Progenitor cell of endocrine pancreas (in vitro differentiated cells): ENCODE measurements at regions not wholly inside any gene's neighbourhood (a gene's known extent, or its start where the extent isn't known, plus 50 kb on each side); places are given as distances from the start of the nearest gene placed in this dataset.

Experiments used
- DNase-seq: peaks from one replicate; pipeline ENCODE4 v3.0.0; 2021; ENCODE audit warnings: low spot score; ENCODE audit not compliant: unreplicated experiment
- H3K27ac Mint-ChIP-seq: 2 replicates; pipeline ENCODE4 v1.8.0; 2021; ENCODE audit warnings: mild to moderate bottlenecking, moderate library complexity, mixed read lengths
- H3K27me3 Mint-ChIP-seq: 2 replicates; pipeline ENCODE4 v1.8.0; 2021; ENCODE audit warnings: mixed read lengths
- H3K36me3 Mint-ChIP-seq: 2 replicates; pipeline ENCODE4 v1.8.0; 2022; ENCODE audit warnings: mixed read lengths; ENCODE audit not compliant: insufficient read depth
- H3K4me1 Mint-ChIP-seq: 2 replicates; pipeline ENCODE4 v1.8.0; 2021; ENCODE audit warnings: low read depth, mixed read lengths
- H3K4me3 Mint-ChIP-seq: 2 replicates; pipeline ENCODE4 v1.8.0; 2021; ENCODE audit warnings: low read depth, mild to moderate bottlenecking, moderate library complexity, mixed read lengths
- H3K9me3 Mint-ChIP-seq: 2 replicates; pipeline ENCODE4 v1.8.0; 2021; ENCODE audit warnings: low read depth, mixed read lengths
- TF ChIP-seq, protein P1 (sequence below): fragments of 200-600 bp; sonication (generic); IDR thresholded peaks from one replicate; pipeline ENCODE4 v1.5.0; 2021; ENCODE audit warnings: antibody characterized with exemption, mild to moderate bottlenecking; ENCODE audit not compliant: unreplicated experiment

DNA sequence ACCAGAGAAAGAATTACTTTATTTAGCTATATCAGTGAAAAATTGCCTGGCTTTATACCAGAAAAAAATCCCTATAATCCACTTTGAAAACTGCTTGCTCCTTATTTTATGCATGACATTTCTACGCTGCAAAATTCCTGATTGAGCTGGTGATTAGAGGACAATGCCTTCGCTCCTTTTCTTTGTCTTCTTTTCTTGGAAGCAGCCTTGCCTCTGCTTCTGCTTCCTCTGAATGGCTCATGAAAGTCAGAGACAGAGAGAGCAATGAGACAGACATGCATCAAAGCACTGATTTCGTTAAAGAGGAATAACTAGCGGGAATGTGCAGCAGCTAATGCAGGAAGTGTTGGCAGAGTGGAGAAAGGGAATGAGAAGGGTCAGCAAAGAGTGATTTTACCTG, 294.3 kb upstream of the IGFBP7 start:
- no peaks in the 10 kb centered on the region for H3K9me3 Mint-ChIP-seq
- no peak overlapping the region for H3K4me3 Mint-ChIP-seq
- no peak overlapping the region for H3K27ac Mint-ChIP-seq
- no peaks in the 10 kb centered on the region for H3K27me3 Mint-ChIP-seq
- TF ChIP-seq, protein P1, sequence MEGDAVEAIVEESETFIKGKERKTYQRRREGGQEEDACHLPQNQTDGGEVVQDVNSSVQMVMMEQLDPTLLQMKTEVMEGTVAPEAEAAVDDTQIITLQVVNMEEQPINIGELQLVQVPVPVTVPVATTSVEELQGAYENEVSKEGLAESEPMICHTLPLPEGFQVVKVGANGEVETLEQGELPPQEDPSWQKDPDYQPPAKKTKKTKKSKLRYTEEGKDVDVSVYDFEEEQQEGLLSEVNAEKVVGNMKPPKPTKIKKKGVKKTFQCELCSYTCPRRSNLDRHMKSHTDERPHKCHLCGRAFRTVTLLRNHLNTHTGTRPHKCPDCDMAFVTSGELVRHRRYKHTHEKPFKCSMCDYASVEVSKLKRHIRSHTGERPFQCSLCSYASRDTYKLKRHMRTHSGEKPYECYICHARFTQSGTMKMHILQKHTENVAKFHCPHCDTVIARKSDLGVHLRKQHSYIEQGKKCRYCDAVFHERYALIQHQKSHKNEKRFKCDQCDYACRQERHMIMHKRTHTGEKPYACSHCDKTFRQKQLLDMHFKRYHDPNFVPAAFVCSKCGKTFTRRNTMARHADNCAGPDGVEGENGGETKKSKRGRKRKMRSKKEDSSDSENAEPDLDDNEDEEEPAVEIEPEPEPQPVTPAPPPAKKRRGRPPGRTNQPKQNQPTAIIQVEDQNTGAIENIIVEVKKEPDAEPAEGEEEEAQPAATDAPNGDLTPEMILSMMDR, result no peak
- H3K4me1 Mint-ChIP-seq, result peaks cover 4% of the 10 kb centered on the region
- H3K36me3 Mint-ChIP-seq, result no peaks in the 10 kb centered on the region
- no peak for DNase-seq

DNA sequence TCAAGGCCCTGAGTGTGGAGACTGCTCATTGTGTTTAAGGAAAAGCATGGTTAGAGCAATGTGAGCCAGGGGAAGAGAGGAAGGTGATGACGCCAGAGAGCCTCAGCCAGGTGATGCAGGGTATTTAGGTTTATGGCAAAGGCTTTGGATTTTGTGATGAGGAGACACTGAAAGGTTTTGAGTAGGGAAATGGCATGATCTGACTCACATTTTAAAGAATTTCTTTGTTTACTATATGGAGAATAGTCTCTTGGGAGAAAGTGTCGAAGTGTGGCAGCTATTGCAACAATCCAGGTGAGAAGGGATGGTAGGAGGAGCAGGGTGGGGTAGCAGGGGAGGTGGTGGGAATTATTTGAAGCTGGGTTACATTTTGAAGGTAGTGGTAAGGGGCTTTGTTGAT, 293.4 kb upstream of the IGFBP7 start:
- Mint-ChIP-seq H3K27me3 (no peaks in the 10 kb centered on the region), H3K9me3 (no peaks in the 10 kb centered on the region), H3K27ac (no peak overlapping the region), H3K4me1 (peaks cover 4% of the 10 kb centered on the region), H3K4me3 (no peak overlapping the region), H3K36me3 (no peaks in the 10 kb centered on the region)
- TF ChIP-seq, protein P1, result no peak
- no peak for DNase-seq

DNA sequence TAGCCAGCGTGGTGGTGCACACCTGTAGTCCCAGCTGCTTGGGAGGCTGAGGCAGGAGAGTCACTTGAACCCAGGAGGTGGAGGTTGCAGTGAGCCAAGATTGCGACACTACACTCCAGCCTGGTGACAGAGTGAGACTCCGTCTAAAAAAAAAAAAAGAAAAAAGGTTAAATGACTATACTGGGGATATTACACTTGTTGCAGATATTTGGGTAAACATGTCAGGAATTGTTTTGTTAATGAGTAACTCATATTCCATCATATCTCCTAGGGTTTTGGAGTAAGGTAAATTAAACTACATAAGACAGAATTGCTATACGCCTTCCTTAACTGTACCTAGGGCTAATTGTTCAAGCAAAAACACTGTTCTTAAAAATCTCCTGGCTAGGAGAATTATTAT, 291.4 kb upstream of the IGFBP7 start:
- no peaks in the 10 kb centered on the region for H3K9me3 Mint-ChIP-seq
- no peak for DNase-seq
- H3K36me3 Mint-ChIP-seq, result no peaks in the 10 kb centered on the region
- no peaks in the 10 kb centered on the region for H3K27me3 Mint-ChIP-seq
- TF ChIP-seq, protein P1, result no peak
- no peak overlapping the region for H3K4me3 Mint-ChIP-seq
- H3K4me1 Mint-ChIP-seq, result peaks cover 4% of the 10 kb centered on the region
- no peak overlapping the region for H3K27ac Mint-ChIP-seq

DNA sequence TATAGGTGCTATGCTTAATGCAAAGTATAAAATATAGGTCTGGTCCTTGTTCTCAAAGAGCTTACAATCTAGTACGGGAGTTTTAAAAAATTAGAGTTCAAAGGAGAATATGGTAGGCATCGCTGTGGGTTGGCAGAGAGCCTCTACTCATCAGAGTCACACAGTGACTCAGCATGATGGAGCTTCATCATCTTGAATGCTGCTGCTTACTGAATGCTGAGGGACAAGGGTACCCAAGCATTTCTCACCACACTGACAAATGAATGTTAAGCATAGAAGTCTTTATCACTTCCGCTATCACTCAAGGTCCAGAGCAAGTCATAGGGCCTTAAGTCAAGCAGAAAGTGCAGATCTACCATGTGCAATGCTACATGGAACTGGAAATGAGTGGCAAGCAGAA, 268.6 kb upstream of the IGFBP7 start:
- no peaks in the 10 kb centered on the region for H3K27me3 Mint-ChIP-seq
- no peak overlapping the region for H3K4me3 Mint-ChIP-seq
- no peak overlapping the region for H3K27ac Mint-ChIP-seq
- TF ChIP-seq, protein P1, result no peak
- no peaks in the 10 kb centered on the region for H3K36me3 Mint-ChIP-seq
- no peak for DNase-seq
- peaks cover 2% of the 10 kb centered on the region for H3K4me1 Mint-ChIP-seq
- peaks cover 4% of the 10 kb centered on the region for H3K9me3 Mint-ChIP-seq

DNA sequence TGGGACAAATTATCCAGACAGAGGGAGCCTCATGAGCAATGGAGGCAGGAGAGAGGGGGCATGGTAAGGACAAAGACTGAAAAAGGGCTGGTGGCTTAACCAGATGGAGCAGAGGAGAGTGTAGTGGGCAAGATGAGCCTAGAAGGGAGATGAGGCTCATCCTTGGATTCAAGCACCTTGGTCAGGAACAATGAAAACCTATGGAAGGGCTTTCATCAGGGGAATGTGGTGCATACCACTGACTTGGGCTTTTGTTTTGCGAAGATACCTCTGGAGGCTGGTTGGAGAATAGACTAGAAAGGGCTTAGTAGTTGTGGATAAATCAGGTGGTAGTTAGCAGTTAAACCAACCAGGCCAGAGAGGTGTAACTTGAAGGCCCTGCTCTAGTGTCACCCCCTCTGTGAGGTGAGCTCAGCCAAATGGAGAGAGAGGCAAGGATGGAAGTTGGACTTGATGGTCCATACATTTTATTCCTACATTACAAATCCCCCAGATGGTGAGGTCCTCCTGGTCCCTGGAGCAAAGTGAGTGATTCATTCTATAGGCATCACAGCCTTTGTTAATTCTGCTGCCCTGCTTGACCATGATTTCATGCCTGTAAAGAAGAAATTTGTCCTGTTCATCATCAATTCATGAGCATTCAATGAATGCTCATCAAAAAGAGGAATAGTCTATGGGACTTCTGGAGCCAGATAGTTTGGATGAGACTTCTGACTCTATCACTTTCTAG, 264.8 kb upstream of the IGFBP7 start:
- DNase-seq, result no peak
- Mint-ChIP-seq H3K27me3 (no peaks in the 10 kb centered on the region), H3K9me3 (no peaks in the 10 kb centered on the region), H3K27ac (no peak overlapping the region), H3K4me1 (peaks cover 2% of the 10 kb centered on the region), H3K36me3 (no peaks in the 10 kb centered on the region), H3K4me3 (no peak overlapping the region)
- TF ChIP-seq, protein P1, result no peak
